Activated effector memory CD4-positive, alpha-beta T cell treated with anti-CD3 and anti-CD28 coated beads, Interleukin-2, amount 50 U/mL, for 16 hours (primary cell): ENCODE measurements at regions not wholly inside any gene's neighbourhood (a gene's known extent, or its start where the extent isn't known, plus 50 kb on each side); places are given as distances from the start of the nearest gene placed in this dataset.
"Not testable (repeated sequence)": the region's sequence is repeated elsewhere in the genome, so short reads cannot be mapped to it uniquely, and the experiment has no call there.

Experiments used
- DNase-seq: peaks from one replicate; pipeline ENCODE4 v3.0.0-alpha.2; 2020

- DNase-seq = not testable (repeated sequence)
Observed at GRCh38 chr21:9959220-9959964, 562.0 kb upstream of the TPTE start.

DNA sequence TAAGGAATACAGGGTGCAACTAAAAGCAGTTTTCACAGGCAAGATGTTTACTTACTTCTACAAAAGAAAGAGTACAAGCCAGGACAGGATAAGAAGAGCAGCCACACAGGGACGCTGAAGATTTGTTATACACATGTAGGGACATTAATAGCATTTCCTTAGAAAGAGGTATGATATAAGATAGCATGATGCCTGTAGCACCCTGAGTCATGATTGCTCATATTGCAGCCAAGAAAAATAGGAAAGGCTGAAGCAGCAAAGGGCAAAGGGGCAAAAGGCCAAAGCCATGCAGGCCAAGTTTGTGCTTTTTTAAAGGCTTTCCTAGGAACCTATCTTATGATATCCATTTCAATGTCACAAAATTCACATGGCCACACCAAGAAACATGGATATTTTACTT is 552.0 kb upstream of the TPTE start:
- DNase-seq = not testable (repeated sequence)

- not testable (repeated sequence) for DNase-seq
Observed at GRCh38 chr21:9972018-9972417, 549.4 kb upstream of the TPTE start.

DNA sequence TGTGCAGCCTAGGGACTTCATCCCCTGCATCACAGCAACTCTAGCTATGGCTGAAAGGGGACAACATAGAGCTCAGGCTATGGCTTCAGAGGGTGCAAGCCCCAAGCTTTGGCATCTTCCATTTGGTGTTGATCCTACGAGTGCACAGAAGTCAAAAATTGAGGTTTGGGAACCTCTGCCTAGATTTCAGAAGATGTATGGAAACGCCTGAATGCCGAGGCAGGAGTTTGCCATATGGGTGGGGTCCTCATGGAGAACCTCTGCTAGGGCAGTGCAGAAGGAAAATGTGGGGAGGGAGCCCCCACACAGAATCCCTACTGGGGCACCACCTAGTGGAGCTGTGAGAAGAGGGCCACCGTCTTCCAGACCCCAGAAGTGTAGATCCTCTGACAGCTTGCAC is 543.0 kb upstream of the TPTE start:
- DNase-seq = not testable (repeated sequence)

DNA sequence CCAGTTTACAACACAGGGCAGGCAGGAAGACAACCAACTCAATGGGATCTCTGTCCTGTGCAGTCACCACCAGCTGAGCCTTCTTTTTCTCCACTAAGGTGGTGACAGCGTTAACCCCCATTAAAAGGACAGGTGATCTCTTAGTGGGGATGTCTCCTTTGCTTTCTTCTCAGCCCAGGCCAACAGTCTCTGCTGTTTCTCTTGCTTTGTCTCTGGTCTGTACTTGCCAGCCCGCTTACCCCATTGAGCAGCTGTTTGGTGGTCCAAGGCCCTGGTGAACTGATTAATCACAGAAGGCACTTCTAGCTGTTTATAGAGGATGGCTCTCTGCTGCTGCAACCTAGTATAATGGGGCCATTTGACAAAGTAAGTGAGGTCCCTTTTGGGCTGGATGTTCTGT is 523.9 kb upstream of the TPTE start:
- not testable (repeated sequence) for DNase-seq

DNA sequence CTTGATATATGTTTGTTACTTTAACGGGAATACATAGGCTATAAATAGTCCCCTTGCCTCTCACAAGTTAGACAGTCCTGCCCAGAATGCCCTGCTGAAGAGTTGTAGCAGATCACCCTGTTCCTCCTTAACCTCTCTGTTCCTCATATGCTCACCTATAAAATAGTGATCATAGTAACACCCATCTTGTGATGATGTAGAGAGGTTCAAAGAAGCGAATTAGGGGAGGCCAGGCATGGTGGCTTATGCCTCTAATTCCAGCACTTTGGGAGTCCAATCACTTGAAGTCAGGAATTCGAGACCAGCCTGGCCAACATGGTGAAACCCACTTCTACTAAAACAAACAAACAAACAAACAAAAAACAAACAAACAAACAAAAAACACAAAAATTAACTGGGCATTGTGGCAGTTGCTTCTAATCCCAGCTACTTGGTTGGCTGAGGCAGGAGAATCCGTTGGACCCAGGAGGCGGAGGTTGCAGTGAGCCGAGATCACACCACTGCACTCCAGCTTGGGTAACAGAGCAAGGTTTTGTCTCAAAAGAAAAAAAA is 518.5 kb upstream of the TPTE start:
- DNase-seq = not testable (repeated sequence)

GRCh38 chr21:10005791-10006190 is 515.6 kb upstream of the TPTE start:
- DNase-seq = not testable (repeated sequence)

DNA sequence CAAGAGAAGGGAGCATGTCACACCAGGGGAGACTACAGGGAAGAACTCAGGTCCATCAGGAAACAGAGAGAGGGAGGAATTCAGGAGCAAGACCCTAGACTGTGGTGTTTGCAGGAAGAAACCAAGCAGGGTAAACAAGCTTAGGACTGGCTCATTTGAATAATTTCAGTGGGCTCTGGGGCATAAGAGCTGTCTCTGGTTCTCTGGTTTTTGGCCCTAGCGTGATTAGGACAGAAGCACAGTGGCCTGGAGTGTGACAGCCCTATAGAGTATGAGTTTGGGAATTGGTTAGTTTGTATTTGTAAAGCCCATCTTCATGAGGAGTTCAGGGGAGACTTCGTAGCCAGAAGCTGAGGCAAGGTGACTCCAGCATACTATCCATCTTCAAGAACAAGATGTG is 504.4 kb upstream of the TPTE start:
- not testable (repeated sequence) for DNase-seq

GRCh38 chr21:10017757-10018156 is 503.6 kb upstream of the TPTE start:
- DNase-seq = not testable (repeated sequence)

DNA sequence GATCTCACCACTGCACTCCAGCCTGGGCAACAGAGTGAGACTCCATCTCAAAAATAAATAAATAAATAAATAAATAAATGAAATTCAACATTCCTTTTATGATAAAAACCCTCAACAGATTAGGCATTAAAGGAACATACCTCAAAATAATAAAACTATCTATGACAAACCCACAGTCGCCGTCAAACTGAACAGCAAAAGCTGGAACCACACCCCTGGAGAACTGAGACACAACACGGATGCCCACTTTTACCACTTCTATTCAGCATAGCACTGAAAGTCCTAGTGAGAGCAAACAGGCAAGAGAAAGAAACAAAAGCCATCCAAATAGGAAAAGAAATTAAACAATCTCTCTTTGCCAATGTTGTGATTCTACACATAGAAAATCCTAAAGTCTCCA is 499.9 kb upstream of the TPTE start:
- DNase-seq = not testable (repeated sequence)

DNA sequence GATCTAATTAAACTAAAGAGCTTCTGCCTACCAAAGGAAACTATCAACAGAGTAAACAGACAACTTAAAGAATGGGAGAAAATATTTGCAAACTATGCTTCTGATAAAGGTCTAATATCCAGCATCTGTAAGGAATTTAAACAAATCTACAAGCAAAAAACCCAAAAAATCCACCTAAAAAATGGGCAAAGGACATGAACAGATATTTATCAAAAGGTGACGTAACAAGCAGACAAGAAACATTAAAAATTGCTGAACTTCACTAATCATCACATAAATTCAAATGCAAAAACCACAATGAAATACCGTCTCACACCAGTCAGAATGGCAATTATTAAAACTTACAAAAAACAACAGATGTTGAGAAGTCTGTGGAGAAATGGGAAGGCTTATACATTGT is 498.6 kb upstream of the TPTE start:
- DNase-seq = not testable (repeated sequence)
